ENCODE measurements at regions not wholly inside any gene's neighbourhood (a gene's known extent, or its start where the extent isn't known, plus 50 kb on each side); places are given as distances from the start of the nearest gene placed in this dataset.

GRCh38 chr18:49655266-49656072 is 93.6 kb downstream of the LIPG start:
- H3K4me2 ChIP-seq (ENCODE audit: insufficient read depth in 1 of 2, low read depth in 2 of 2, low read length in 2 of 2): no peak overlapping the region
- H2BK12ac ChIP-seq (ENCODE audit: low read depth, low read length): no peak overlapping the region
- no peak overlapping the region for H3K27ac ChIP-seq (ENCODE audit: low read depth, low read length)
- no peak for FAIRE-seq
- ChIA-PET POLR2A (ENCODE audit: partially characterized antibody) (interaction anchor here (0.5 kb wide), 1 partner anchor 30 kb away, joined by 3 read pairs; no protein-coding TSS in a partner anchor), CTCF (ENCODE audit: partially characterized antibody) (interaction anchor here (1.1 kb wide), 1 partner anchor 27 kb away, joined by 3 read pairs; no protein-coding TSS in a partner anchor)
- no peak overlapping the region for H2BK120ac ChIP-seq (replicated peaks; ENCODE audit: low read depth, low read length)
- no peak overlapping the region for H3K18ac ChIP-seq (ENCODE audit: extremely low read depth, low read length)
- H2BK5ac ChIP-seq (ENCODE audit: low read depth, low read length): no peak overlapping the region
- no peak for TF ChIP-seq RAD21 (IDR thresholded peaks at IDR 0.05 in 1 of 2, conservative IDR thresholded peaks at IDR 0.05 in 1 of 2; ENCODE audit: low read depth in 2 of 2, low read length in 2 of 2)
- no peak for DNase-seq (ENCODE audit: low read depth in 1 of 2, low spot score in 2 of 2)
- H3K56ac ChIP-seq (replicated peaks; ENCODE audit: insufficient read length, low read depth, low read length): no peak overlapping the region
- no peaks in the 10 kb centered on the region for H3K79me2 ChIP-seq (ENCODE audit: control insufficient read depth in 1 of 2, insufficient read depth in 2 of 2, low read length in 2 of 2)
- no peaks in the 10 kb centered on the region for H4K20me1 ChIP-seq (replicated peaks in 1 of 2; ENCODE audit: control insufficient read depth in 1 of 2, insufficient read depth in 2 of 2, low read length in 2 of 2)
- no peak overlapping the region for H4K5ac ChIP-seq (ENCODE audit: insufficient read length, low read depth, low read length)
- no peak overlapping the region for H4K91ac ChIP-seq (replicated peaks; ENCODE audit: insufficient read length, low read length)
- H3K9ac ChIP-seq (replicated peaks in 1 of 4; ENCODE audit: extremely low read depth in 1 of 4, low read depth in 3 of 4, low read length in 3 of 4): no peak overlapping the region
- no peak overlapping the region for H2BK15ac ChIP-seq (ENCODE audit: low read length)
- H4K8ac ChIP-seq (ENCODE audit: extremely low read depth, insufficient read depth, low read length): no peak overlapping the region
- H3K4me3 ChIP-seq (ENCODE audit: extremely low read depth in 1 of 4, insufficient read depth in 2 of 4, low read depth in 3 of 4, low read length in 4 of 4): no peak overlapping the region
- H3K23me2 ChIP-seq (ENCODE audit: low read depth, low read length): no peaks in the 10 kb centered on the region
- H3K27me3 ChIP-seq (replicated peaks in 1 of 4; ENCODE audit: control insufficient read depth in 3 of 4, extremely low read depth in 1 of 4, insufficient read depth in 3 of 4, low read length in 3 of 4): no peaks in the 10 kb centered on the region
- H2BK20ac ChIP-seq (ENCODE audit: low read length): no peak overlapping the region
- H3K4ac ChIP-seq (replicated peaks; ENCODE audit: insufficient read length, low read depth, low read length): no peak overlapping the region
- H3K4me1 ChIP-seq (replicated peaks in 1 of 4; ENCODE audit: control insufficient read depth in 3 of 4, insufficient read depth in 4 of 4, low read length in 3 of 4): peaks cover 0 to 16% (median 4%) of the 10 kb centered on the region in 4 experiments; a peak in 5 of 7 replicates
- H3K9me3 ChIP-seq (ENCODE audit: insufficient read depth in 2 of 2, low read depth in 1 of 2, low read length in 1 of 2): no peaks in the 10 kb centered on the region
- no peaks in the 10 kb centered on the region for H3K79me1 ChIP-seq (ENCODE audit: low read depth, low read length)
- H3K36me3 ChIP-seq (ENCODE audit: control insufficient read depth in 2 of 4, insufficient read depth in 4 of 4, low read length in 3 of 4): no peaks in the 10 kb centered on the region
- WGBS, 2 experiments (ENCODE audit: extremely low coverage in 1 of 2, insufficient coverage in 1 of 2, insufficient read length in 1 of 2, insufficient replicate concordance in 2 of 2, low coverage in 1 of 2, low lambda C conversion rate in 2 of 2, missing lambda C conversion rate in 1 of 2): 83% methylated on average over 13 of the region's 13 CpGs; no CpG with 5 or more reads in 1 of the 2 experiments
- H2AFZ ChIP-seq (ENCODE audit: low read length): no peak overlapping the region
- H3K23ac ChIP-seq (ENCODE audit: insufficient read length): no peak overlapping the region
- H3K14ac ChIP-seq (ENCODE audit: insufficient read length): no peak overlapping the region
- H2AK5ac ChIP-seq (ENCODE audit: low read depth, low read length): no peak overlapping the region

Data from H1 (cell line).